GM19025 (cell line): ENCODE measurements at regions not wholly inside any gene's neighbourhood (a gene's known extent, or its start where the extent isn't known, plus 50 kb on each side); places are given as distances from the start of the nearest gene placed in this dataset.

Source experiments
- ATAC-seq: cut with Tn5 transposase; IDR thresholded peaks from one replicate; pipeline ENCODE4 v1.9.1; 2021; ENCODE audit warnings: mild to moderate bottlenecking, low read depth, moderate library complexity; ENCODE audit not compliant: unreplicated experiment

GRCh38 chr3:132267391-132267993, 49.7 kb upstream of the ACP3 start:
- ATAC-seq, result no peak
